LNCaP clone FGC (cell line): ENCODE measurements at regions not wholly inside any gene's neighbourhood (a gene's known extent, or its start where the extent isn't known, plus 50 kb on each side); places are given as distances from the start of the nearest gene placed in this dataset.
"Not testable (repeated sequence)": the region's sequence is repeated elsewhere in the genome, so short reads cannot be mapped to it uniquely, and the experiment has no call there.

ENCODE experiments used
- DNase-seq: peaks from one replicate; pipeline ENCODE4 v3.0.0-alpha.2; 2011; ENCODE audit warnings: low read depth
- H3K4me3 ChIP-seq: 2 replicates; pipeline ENCODE4 v1.5.1; 2011; ENCODE audit warnings: mild to moderate bottlenecking, low read depth, low read length, control low read depth
- TF ChIP-seq, protein P1 (sequence below): IDR thresholded peaks from 2 replicates; pipeline ENCODE4 v1.5.1; 2012; ENCODE audit warnings: mild to moderate bottlenecking; ENCODE audit not compliant: control insufficient read depth, insufficient read depth; ENCODE audit errors: extremely low read depth

DNA sequence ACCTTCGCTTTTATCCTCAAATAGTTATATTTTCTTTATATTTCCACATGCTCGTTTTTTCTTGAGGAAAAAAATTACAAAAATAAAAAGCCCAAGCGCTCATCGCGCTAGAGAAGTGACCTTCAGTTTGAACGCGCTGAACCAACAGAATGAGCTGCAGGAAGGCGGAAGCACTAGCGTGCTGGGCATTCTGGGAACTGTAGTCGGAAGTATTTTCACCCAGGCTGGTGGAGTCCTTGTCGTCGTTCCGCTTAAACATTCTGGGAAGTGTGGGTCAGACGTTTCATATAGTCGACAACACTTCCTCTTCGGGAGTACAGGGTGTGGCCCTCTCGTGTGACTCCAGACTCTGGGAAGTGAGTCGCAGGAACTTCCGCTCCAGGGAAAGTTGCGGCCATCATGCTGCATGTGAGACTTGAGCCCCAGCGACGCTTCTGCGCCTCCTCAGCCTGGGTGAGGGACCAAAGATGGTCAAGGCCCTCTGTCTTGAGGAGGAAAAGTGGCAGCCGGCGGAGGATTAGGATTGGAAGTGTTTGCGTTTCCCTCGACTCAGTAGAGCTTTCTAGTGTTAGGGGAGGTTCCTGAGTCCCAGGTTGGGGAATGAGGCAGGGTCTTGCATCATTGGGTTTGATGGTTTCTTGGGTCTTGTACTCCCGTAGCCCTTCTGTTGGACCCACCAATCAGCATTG lies 84.1 kb upstream of the GPR39 start:
- not testable (repeated sequence) for DNase-seq, H3K4me3 ChIP-seq

DNA sequence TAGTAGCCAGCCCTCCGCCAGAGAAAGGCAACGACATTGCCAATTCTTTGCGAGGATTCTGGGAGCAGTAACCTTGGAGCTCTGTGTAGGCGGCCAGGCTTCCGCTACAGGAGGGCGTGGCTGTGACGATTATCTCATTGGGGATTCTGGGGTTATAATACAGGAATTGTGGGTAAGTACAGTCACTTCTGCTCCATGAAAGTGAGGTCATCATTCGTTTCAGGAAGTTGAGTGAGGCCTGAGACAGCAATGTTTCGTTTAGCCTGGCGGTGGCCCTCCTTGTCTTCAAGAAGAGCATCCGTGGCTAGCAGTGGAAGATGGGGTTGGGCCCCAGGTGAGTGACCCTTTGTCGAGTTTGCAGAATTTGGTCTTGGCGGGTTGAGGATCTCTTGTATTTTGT lies 79.5 kb upstream of the GPR39 start:
- H3K4me3 ChIP-seq, DNase-seq: not testable (repeated sequence)

DNA sequence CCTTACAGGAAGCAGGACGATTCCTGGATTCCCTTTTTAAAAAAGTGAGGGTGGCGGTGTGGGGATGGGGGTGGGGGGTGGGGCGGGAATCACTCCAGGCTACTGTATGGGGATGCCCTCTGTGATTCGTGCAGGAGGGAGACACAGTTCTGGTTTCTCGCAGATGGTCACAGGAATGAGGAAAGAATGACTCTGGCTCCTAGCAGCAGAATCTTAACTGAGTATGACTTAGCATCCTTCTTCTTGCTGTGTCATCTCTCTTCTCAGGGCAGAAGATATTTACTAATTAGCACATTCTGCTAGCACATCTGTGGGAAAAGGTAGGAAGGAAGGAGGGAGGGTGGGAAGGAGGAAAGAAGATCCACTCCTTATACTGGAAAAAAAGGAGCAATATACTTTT lies 78.8 kb upstream of the GPR39 start:
- H3K4me3 ChIP-seq, DNase-seq: not testable (repeated sequence)

DNA sequence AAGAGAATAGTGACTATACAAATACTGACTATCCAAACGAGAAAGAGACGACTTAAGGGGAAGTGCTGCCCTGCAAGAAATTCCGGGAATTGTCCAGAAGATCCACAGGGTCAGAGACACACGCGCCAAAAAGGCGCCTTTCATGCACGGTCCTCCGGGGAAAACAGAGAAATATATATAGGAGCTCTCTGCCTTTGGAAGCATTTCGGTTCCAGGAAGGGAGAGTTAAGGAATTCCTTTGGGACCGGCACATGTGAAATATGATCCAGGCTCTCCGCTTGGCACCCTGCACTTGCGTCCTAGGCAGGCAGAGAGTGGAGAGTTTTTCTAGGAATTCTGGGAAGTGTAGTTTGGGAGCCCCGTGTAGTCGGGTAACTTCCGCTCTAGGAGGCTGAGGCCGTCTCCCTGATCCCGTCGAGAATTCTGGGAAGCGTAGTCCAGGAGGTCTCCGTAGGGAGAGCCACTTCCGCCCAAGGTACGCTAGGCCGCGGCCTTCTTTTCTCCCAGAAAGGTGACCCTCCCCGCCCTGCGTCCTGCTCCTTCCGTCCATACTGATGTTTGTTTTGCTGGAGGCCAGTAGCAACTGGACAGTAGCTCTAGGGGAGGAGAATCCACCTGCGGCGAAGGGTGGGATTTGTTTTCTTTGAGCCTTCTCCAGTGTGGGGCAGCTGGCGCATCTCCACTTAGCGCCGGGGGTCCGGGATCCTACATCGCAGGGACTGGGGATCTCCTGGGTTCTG lies 69.4 kb upstream of the GPR39 start:
- H3K4me3 ChIP-seq: peak overlapping the region; percentile 52
- DNase-seq: peak; percentile 64

DNA sequence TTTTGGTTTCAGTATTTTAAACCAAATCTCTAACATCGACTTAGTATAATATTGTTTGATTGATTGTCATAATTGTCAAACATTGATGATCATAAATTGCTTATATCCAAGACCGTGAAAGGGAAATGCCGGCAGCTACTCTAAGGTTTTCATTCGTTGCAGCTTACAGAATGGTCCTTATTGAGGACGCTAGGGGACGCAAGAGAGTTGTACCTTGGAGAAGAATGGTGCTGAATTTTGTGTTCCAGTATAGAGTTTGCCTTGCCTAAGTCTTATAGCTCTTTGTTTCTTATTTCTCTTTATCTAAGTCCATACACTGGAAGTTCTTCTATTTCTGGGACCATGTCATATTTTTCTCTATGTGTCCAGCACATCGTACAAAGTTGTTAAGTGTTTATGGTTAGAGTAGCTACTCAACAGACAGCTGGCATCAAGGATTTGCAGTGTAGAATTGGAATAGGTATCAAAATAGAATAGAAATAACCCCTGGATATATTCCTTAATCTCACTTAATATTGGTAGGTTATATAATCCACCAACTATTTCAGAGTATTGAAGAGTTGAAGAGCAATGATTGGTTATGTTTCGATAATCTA lies 67.4 kb upstream of the GPR39 start:
- not testable (repeated sequence) for H3K4me3 ChIP-seq, DNase-seq
- TF ChIP-seq, protein P1, sequence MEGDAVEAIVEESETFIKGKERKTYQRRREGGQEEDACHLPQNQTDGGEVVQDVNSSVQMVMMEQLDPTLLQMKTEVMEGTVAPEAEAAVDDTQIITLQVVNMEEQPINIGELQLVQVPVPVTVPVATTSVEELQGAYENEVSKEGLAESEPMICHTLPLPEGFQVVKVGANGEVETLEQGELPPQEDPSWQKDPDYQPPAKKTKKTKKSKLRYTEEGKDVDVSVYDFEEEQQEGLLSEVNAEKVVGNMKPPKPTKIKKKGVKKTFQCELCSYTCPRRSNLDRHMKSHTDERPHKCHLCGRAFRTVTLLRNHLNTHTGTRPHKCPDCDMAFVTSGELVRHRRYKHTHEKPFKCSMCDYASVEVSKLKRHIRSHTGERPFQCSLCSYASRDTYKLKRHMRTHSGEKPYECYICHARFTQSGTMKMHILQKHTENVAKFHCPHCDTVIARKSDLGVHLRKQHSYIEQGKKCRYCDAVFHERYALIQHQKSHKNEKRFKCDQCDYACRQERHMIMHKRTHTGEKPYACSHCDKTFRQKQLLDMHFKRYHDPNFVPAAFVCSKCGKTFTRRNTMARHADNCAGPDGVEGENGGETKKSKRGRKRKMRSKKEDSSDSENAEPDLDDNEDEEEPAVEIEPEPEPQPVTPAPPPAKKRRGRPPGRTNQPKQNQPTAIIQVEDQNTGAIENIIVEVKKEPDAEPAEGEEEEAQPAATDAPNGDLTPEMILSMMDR: peak; percentile 35

DNA sequence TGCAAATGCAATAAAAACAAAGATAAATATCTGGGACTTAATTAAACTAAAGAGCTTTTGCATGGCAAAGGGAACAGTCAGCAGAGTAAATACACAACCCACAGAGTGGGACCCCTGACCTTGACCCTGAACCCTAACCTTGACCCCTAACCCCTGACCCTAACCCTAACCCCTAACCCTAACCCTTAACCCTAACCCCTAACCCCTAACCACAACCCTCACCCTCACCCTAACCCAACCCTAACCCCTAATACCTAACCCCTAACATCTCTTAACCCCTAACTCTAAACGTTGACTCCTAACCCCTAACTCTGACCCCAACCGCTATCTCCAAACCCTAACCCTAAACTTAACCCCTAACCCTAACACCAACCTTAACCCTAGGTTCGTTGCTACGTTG lies 64.9 kb upstream of the GPR39 start:
- DNase-seq, H3K4me3 ChIP-seq: not testable (repeated sequence)

DNA sequence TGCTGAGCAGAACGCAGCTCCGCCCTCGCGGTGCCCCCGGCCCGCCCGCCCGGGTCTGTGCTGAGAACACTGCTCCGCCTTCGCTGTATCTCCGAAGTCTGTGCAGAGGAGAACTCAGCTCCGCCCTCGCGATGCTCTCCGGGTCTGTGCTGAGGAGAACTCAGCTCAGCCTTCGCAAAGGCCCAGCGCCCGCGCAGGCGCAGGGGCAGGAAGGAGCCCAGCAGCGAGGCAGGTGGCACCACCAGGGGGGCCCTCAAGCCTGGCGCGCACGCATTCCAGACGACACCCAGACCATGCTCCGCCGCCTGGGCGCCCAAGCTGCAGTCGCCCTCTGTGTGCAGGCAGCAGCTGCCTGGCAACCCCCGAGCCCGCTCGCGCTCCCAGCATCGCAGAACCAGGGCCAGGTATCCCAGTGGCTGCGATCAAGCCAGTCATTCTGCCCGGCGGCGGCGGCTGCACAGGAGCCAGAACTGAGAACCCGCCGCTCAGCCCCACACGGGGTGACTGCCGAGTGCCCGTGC lies 64.1 kb upstream of the GPR39 start:
- DNase-seq, H3K4me3 ChIP-seq: not testable (repeated sequence)

DNA sequence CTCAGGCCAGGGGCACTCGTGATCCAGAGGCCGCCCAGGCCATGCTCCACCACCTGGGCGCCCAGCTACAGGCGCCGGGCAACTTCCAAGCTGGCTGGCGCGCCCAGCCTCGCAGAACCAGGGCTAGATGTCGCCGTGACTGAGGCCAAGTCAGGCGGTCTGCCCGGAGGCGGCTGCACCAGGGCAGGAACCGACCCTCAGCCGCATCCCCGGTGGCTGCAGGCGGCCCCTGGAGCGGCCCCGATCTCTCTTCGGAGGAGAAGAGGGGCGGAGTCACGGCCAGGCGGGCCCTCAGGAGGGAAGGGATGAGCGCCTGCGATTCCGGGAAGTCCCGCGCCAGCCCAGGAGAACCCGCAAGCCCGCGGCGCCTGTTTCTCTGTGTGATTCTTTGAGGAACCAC lies 63.2 kb upstream of the GPR39 start:
- H3K4me3 ChIP-seq, DNase-seq: not testable (repeated sequence)

DNA sequence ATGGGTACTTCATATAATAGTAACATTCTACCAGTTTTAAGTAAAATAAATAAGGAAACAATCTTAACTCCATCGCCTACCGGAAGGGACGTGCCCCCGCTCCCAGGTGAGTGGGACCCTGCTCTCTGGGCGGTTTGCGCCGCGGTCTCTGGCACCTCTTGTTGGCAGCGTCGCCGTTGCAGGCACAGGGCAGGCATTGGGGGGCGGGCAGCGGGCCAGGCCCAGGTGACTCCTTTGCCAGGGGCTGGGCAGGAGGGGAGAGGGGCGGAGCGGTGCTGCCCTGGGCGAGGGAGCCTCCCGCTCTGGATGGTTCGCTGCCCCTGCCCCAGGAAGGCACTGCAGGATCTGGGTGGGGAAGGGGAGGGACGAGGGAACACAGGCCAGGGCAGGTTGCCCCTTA lies 55.6 kb upstream of the GPR39 start:
- DNase-seq, H3K4me3 ChIP-seq: not testable (repeated sequence)

DNA sequence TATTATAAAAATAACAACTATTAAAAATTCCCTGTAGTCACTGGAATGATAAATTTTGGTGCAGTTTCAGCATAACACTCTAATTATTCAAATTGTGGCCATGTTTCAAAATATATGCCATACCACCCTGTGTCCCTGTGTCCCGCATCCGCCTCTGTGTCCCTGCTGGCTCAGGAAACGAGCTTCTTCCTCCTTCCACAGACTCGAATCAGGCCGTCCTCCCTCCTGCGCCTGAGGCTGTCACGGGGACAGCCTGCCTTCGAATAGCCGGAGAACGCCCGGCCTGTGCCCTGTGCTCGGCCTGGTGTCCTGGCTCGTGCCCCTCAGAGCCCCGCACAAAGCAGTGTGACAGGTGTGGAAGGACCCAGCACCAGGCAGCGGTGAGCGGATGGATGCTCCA lies 55.1 kb upstream of the GPR39 start:
- DNase-seq, H3K4me3 ChIP-seq: not testable (repeated sequence)

DNA sequence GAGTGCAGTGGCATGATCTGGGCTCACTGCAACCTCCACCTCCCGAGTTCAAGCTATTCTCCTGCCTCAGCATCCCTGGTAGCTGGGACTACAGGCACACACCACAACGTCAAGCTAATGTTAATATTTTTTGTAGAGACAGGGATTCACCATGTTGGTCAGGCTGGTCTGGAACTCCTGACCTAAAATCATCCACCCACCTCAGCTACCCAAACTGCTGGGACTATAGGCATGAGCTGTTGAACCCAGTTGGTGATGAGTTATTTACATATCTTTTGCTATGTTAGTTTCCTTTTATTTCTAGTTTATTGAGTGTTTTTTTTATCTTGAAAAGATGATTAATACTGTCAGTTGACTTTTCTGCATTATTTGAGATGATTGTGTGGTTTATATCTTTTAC lies 53.3 kb upstream of the GPR39 start:
- H3K4me3 ChIP-seq, DNase-seq: not testable (repeated sequence)

DNA sequence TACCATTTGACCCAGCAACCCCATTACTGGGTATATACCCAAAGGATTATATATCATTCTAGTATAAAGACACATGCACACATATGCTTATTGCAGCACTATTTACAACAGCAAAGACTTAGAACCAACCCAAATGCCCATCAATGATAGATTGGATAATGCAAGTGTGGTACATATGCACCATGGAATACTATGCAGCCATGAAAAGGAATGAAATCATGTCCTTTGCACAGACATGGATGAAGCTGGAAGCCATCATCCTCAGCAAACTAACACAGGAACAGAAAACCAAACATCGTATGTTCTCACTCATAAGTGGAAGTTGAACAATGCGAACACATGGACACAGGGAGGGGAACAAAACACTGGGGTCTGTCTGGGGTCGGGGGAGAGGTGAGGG lies 50.6 kb upstream of the GPR39 start:
- not testable (repeated sequence) for DNase-seq, H3K4me3 ChIP-seq

DNA sequence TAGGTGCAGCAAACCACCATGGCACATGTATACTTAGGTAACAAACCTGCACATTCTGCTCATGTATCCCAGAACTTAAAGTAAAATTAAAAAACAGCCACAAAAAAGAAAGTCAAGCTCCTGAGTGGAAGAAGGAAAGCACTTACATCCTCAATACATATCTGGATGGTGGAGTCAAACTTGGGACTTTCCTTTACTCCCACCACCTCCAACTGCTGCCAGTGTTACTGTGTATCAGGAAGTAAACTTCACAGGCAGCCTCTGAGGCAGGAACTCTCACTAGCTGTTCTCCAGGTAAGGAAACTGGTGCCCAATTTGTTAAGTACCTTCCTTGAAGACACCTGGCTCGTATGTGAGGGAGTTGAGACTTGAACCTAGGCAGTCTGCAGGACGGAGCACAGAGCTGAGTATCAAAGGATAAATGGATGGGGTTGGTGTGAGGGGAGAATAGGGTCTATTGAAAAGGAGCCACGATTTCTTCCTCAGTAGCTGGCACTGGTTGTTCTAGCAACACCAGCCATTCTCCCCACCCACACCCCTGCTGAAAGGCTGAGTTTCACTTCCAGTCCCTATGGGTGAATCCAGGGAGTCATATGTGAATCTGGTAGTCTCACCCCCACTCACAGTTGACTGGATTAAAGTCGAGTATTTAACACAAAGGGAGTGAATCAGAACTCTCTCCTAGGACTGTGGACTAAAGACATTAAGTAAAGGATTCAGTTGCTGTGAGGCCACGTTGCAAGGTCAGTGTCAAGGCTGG lies 50.0 kb upstream of the GPR39 start:
- TF ChIP-seq, protein P1: no peak
- DNase-seq: no peak
- H3K4me3 ChIP-seq: no peak overlapping the region
